ENCODE measurements at regions not wholly inside any gene's neighbourhood (a gene's known extent, or its start where the extent isn't known, plus 50 kb on each side); places are given as distances from the start of the nearest gene placed in this dataset.

GRCh38 chr6:132199343-132199742 lies 201.9 kb downstream of the MOXD1 start:
- Histone ChIP-seq H3K79me2 (ENCODE audit: low read length) (no peaks in the 10 kb centered on the region), H3K9me2 (replicated peaks; ENCODE audit: insufficient read depth, low read length) (no peaks in the 10 kb centered on the region), H3K27me3 (replicated peaks; ENCODE audit: insufficient read depth, low read length) (no peaks in the 10 kb centered on the region), H3K4me1 (ENCODE audit: low read length) (peaks cover 4% of the 10 kb centered on the region; the same call in 1 of the 2 replicates), H3F3A (ENCODE audit: insufficient read depth, low read length) (no peaks in the 10 kb centered on the region), H3K9me3 (replicated peaks; ENCODE audit: insufficient read depth, low read length) (no peaks in the 10 kb centered on the region), H2AFZ (ENCODE audit: low read length) (no peak overlapping the region), H3K27ac (ENCODE audit: low read length) (no peak overlapping the region), H3K4me2 (ENCODE audit: low read depth, low read length) (no peak overlapping the region), H3K36me3 (replicated peaks; ENCODE audit: insufficient read depth, low read length) (no peaks in the 10 kb centered on the region), H3K4me3 (ENCODE audit: low read length) (no peak overlapping the region), H3K9ac (ENCODE audit: low read length) (no peak overlapping the region), H4K20me1 (ENCODE audit: insufficient read depth, low read length) (no peaks in the 10 kb centered on the region)
- TF ChIP-seq EZH2 (optimal IDR thresholded peaks at IDR 0.05; ENCODE audit: low read depth, low read length), result no peak
- no peak for TF ChIP-seq CTCF (IDR thresholded peaks at IDR 0.05; ENCODE audit: low read length)
- no peak for TF ChIP-seq EZH2phosphoT487 (IDR thresholded peaks at IDR 0.05; ENCODE audit: low read length)
- no peak for DNase-seq

GRCh38 chr6:132198896-132199295 lies 202.4 kb downstream of the MOXD1 start:
- Histone ChIP-seq H2AFZ (ENCODE audit: low read length) (no peak overlapping the region), H3F3A (ENCODE audit: insufficient read depth, low read length) (no peaks in the 10 kb centered on the region), H3K27ac (ENCODE audit: low read length) (no peak overlapping the region), H4K20me1 (ENCODE audit: insufficient read depth, low read length) (no peaks in the 10 kb centered on the region), H3K79me2 (ENCODE audit: low read length) (no peaks in the 10 kb centered on the region), H3K9ac (ENCODE audit: low read length) (no peak overlapping the region), H3K27me3 (replicated peaks; ENCODE audit: insufficient read depth, low read length) (no peaks in the 10 kb centered on the region), H3K4me1 (ENCODE audit: low read length) (peaks cover 4% of the 10 kb centered on the region; the same call in 1 of the 2 replicates), H3K4me2 (ENCODE audit: low read depth, low read length) (no peak overlapping the region), H3K9me2 (replicated peaks; ENCODE audit: insufficient read depth, low read length) (no peaks in the 10 kb centered on the region), H3K9me3 (replicated peaks; ENCODE audit: insufficient read depth, low read length) (no peaks in the 10 kb centered on the region), H3K4me3 (ENCODE audit: low read length) (no peak overlapping the region), H3K36me3 (replicated peaks; ENCODE audit: insufficient read depth, low read length) (no peaks in the 10 kb centered on the region)
- TF ChIP-seq CTCF (IDR thresholded peaks at IDR 0.05; ENCODE audit: low read length), result no peak
- TF ChIP-seq EZH2phosphoT487 (IDR thresholded peaks at IDR 0.05; ENCODE audit: low read length), result no peak
- no peak for TF ChIP-seq EZH2 (optimal IDR thresholded peaks at IDR 0.05; ENCODE audit: low read depth, low read length)
- no peak for DNase-seq

GRCh38 chr6:132198040-132198439 lies 203.2 kb downstream of the MOXD1 start:
- no peaks in the 10 kb centered on the region for H3K9me3 ChIP-seq (replicated peaks; ENCODE audit: insufficient read depth, low read length)
- H3K27me3 ChIP-seq (replicated peaks; ENCODE audit: insufficient read depth, low read length), result no peaks in the 10 kb centered on the region
- no peaks in the 10 kb centered on the region for H3K36me3 ChIP-seq (replicated peaks; ENCODE audit: insufficient read depth, low read length)
- H3K27ac ChIP-seq (ENCODE audit: low read length), result no peak overlapping the region
- no peaks in the 10 kb centered on the region for H3F3A ChIP-seq (ENCODE audit: insufficient read depth, low read length)
- H3K79me2 ChIP-seq (ENCODE audit: low read length), result no peaks in the 10 kb centered on the region
- H3K4me2 ChIP-seq (ENCODE audit: low read depth, low read length), result no peak overlapping the region
- no peaks in the 10 kb centered on the region for H3K9me2 ChIP-seq (replicated peaks; ENCODE audit: insufficient read depth, low read length)
- no peak for DNase-seq
- H2AFZ ChIP-seq (ENCODE audit: low read length), result no peak overlapping the region
- no peak for TF ChIP-seq EZH2phosphoT487 (IDR thresholded peaks at IDR 0.05; ENCODE audit: low read length)
- no peak for TF ChIP-seq EZH2 (optimal IDR thresholded peaks at IDR 0.05; ENCODE audit: low read depth, low read length)
- TF ChIP-seq CTCF (IDR thresholded peaks at IDR 0.05; ENCODE audit: low read length), result no peak
- H4K20me1 ChIP-seq (ENCODE audit: insufficient read depth, low read length), result no peaks in the 10 kb centered on the region
- no peak overlapping the region for H3K4me3 ChIP-seq (ENCODE audit: low read length)
- peaks cover 4% of the 10 kb centered on the region; the same call in 1 of the 2 replicates for H3K4me1 ChIP-seq (ENCODE audit: low read length)
- no peak overlapping the region for H3K9ac ChIP-seq (ENCODE audit: low read length)

Measured in MM.1S (cell line).